ENCODE measurements at regions not wholly inside any gene's neighbourhood (a gene's known extent, or its start where the extent isn't known, plus 50 kb on each side); places are given as distances from the start of the nearest gene placed in this dataset.

DNA sequence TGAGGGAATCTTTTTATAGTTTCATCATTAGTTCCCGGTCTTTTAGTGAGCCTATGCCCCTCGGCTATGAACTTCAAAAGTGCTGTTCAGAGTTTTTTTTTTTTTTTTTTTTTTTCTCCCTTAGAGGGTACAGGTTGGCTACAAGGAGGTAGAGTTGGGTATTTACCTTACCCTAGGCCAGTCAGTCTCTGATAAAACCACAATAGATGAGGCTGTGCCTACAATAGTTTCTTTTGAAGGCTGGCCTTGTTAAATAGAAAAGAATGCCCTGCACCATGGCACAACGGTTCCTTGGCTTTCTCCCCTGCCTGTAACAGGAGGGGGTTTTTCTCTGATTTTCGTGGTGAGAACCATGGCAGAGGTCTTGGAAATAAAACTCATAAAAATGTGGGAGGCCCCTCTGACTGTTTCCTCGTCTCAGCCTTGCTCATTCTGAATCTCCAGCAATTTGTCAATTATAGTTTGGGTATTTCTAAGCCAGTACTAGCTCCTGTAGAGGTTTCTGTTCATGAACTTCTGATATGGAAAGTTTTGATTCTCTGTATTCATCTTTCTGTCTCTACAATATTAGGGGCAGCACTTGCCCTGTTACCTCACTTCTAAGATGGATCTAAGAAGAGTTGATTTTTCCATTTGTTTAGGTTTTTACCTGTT lies 152.0 kb downstream of the MTRR start:
- no peak for DNase-seq (ENCODE audit: low spot score)
- H3K27ac ChIP-seq = no peak overlapping the region
- no peak overlapping the region for H3K4me3 ChIP-seq
- H3K9me3 ChIP-seq = no peaks in the 10 kb centered on the region
- H3K27me3 ChIP-seq = no peaks in the 10 kb centered on the region
- no peaks in the 10 kb centered on the region for H3K4me1 ChIP-seq
- no peaks in the 10 kb centered on the region for H3K36me3 ChIP-seq
- TF ChIP-seq, protein P1, sequence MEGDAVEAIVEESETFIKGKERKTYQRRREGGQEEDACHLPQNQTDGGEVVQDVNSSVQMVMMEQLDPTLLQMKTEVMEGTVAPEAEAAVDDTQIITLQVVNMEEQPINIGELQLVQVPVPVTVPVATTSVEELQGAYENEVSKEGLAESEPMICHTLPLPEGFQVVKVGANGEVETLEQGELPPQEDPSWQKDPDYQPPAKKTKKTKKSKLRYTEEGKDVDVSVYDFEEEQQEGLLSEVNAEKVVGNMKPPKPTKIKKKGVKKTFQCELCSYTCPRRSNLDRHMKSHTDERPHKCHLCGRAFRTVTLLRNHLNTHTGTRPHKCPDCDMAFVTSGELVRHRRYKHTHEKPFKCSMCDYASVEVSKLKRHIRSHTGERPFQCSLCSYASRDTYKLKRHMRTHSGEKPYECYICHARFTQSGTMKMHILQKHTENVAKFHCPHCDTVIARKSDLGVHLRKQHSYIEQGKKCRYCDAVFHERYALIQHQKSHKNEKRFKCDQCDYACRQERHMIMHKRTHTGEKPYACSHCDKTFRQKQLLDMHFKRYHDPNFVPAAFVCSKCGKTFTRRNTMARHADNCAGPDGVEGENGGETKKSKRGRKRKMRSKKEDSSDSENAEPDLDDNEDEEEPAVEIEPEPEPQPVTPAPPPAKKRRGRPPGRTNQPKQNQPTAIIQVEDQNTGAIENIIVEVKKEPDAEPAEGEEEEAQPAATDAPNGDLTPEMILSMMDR (IDR thresholded peaks at IDR 0.05) = no peak

DNA sequence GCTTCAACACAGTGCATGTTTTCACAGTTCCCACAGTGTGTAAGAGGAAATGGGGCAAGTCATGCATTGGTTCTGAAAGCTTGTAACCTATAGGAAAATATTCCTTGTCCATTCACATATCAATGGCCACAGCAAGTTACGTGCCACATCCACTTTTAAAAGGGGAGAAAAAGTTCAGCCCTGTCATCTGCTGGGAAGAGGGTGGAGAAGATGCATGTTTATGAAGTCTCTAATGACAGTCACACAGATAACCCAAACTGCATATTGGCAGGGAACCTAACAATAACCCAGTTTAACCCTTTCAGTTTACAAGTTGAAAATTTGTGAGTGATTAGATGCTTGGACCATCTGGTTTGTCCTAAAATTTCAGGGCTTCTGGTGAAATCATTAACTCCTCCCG lies 159.3 kb downstream of the MTRR start:
- Histone ChIP-seq H3K27ac (no peak overlapping the region), H3K36me3 (no peaks in the 10 kb centered on the region), H3K4me3 (no peak overlapping the region), H3K4me1 (no peaks in the 10 kb centered on the region), H3K9me3 (no peaks in the 10 kb centered on the region), H3K27me3 (no peaks in the 10 kb centered on the region)
- TF ChIP-seq, protein P1 (IDR thresholded peaks at IDR 0.05) = no peak
- no peak for DNase-seq (ENCODE audit: low spot score)

DNA sequence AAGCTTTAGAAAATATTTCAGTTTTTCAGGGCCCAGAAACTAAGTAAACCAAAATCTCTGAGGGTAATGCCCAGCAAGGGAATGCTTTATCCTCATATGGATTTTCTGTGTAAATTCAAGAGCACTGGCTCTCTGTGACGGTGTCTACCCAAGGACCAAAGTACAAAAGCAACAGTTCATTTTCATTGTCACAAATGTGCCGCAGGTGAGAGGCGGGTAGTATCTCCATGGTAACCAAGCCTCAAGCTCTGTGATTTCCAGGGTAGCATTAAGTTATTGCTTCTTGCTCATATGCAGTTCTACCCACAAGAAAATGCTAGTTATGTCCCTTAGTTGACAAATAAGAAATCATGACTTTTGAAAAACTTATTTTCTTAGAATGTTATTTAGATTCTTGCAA lies 164.3 kb downstream of the MTRR start:
- Histone ChIP-seq H3K4me1 (no peaks in the 10 kb centered on the region), H3K27me3 (no peaks in the 10 kb centered on the region), H3K27ac (no peak overlapping the region), H3K36me3 (no peaks in the 10 kb centered on the region), H3K4me3 (no peak overlapping the region), H3K9me3 (no peaks in the 10 kb centered on the region)
- no peak for DNase-seq (ENCODE audit: low spot score)
- TF ChIP-seq, protein P1 (IDR thresholded peaks at IDR 0.05) = no peak

DNA sequence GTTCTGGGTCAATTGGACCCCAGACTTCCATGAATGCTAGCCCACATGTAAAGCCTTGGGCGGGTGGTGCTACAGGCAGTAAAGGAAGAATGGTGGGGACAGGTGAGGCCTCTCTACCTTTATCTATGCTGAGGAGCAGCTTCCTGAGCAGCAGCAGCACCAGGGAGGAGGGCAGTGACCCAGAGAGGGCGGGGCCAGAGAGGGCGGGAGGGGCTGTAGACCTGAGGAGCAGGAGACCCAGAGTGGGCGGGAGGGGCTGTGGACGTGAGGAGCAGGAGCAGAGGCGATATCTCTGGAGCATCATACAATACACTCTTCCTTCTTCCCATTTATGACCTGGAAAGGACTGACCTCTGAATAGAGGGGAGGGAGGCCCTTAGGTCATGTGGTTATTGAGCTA lies 165.9 kb downstream of the MTRR start:
- no peaks in the 10 kb centered on the region for H3K4me1 ChIP-seq
- H3K4me3 ChIP-seq = no peak overlapping the region
- no peaks in the 10 kb centered on the region for H3K27me3 ChIP-seq
- peaks cover 0 to 2% of the 10 kb centered on the region in 2 donors for H3K9me3 ChIP-seq
- no peak overlapping the region for H3K27ac ChIP-seq
- DNase-seq (ENCODE audit: low spot score) = no peak
- H3K36me3 ChIP-seq = no peaks in the 10 kb centered on the region
- TF ChIP-seq, protein P1 (IDR thresholded peaks at IDR 0.05) = no peak

DNA sequence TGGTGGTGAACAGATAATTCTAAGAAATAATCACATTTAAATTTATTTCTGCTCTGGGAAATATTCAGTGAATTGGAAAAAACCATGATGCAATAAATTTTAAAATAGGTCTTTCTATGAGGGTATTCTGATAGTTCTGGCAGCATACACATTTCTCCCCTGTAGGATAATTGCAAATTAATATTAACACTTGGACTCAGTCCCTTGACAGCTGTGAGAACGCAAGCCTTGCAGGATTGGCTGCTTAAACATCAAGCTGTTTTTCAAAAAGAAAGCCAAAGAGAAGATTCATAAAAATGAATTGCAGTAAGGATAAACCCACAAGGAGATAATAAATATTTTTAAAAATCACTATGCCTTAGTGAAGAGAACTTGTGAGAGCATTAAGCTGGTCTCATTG lies 180.0 kb downstream of the MTRR start:
- no peaks in the 10 kb centered on the region for H3K36me3 ChIP-seq
- no peak overlapping the region for H3K4me3 ChIP-seq
- H3K4me1 ChIP-seq = no peaks in the 10 kb centered on the region
- no peaks in the 10 kb centered on the region for H3K9me3 ChIP-seq
- DNase-seq (ENCODE audit: low spot score) = no peak
- TF ChIP-seq, protein P1 (IDR thresholded peaks at IDR 0.05) = no peak
- no peaks in the 10 kb centered on the region for H3K27me3 ChIP-seq
- no peak overlapping the region for H3K27ac ChIP-seq

DNA sequence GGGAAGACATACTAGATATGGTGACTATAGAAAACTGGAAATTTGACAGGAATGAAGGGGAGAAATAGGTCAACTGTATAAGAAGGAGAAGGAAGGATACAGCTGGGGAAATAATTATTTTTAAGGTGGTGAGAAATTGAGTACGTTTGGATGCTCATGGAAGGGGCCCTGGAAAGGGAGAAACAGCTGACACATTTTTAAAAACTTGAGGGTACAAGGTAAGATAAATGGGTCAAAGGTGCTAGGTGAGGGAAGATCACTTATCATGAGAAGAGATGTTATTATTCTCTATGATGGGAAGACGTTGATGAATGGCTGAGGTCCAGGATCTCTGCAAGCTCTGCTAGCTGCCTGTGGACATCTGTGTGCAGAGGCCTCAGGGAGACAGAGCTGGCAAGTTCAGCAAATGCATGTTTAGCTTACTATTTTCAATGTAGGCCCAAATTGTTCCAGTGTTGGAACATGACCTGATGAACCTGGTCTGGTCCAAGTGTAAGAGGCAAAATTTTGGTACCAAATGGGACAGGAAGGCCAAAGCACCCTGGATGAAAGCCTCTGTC lies 181.7 kb downstream of the MTRR start:
- Histone ChIP-seq H3K9me3 (no peaks in the 10 kb centered on the region), H3K4me3 (no peak overlapping the region), H3K36me3 (no peaks in the 10 kb centered on the region), H3K27ac (no peak overlapping the region), H3K4me1 (no peaks in the 10 kb centered on the region), H3K27me3 (no peaks in the 10 kb centered on the region)
- TF ChIP-seq, protein P1 (IDR thresholded peaks at IDR 0.05) = no peak
- no peak for DNase-seq (ENCODE audit: low spot score)
